SKM-1 (cell line): ENCODE measurements at regions not wholly inside any gene's neighbourhood (a gene's known extent, or its start where the extent isn't known, plus 50 kb on each side); places are given as distances from the start of the nearest gene placed in this dataset.

Experiments used
- DNase-seq: peaks from one replicate; lab custom pipeline; 2025; ENCODE audit not compliant: unreplicated experiment; lab: John Stamatoyannopoulos, UW

GRCh38 chr1:193313354-193314140 is 127.1 kb upstream of the B3GALT2 start:
- DNase-seq, result no peak

- DNase-seq, result no peak
Measured at GRCh38 chr1:193312432-193312831, 126.0 kb upstream of the B3GALT2 start.

GRCh38 chr1:193311226-193311948 is 125.0 kb upstream of the B3GALT2 start:
- no peak for DNase-seq

GRCh38 chr1:193310564-193310963 is 124.2 kb upstream of the B3GALT2 start:
- DNase-seq, result no peak

- no peak for DNase-seq
Measured at GRCh38 chr1:193309936-193310475, 123.6 kb upstream of the B3GALT2 start.

- no peak for DNase-seq
Measured at GRCh38 chr1:193308438-193308837, 122.0 kb upstream of the B3GALT2 start.

GRCh38 chr1:193306430-193306829 is 120.0 kb upstream of the B3GALT2 start:
- DNase-seq, result no peak
